ENCODE measurements at regions not wholly inside any gene's neighbourhood (a gene's known extent, or its start where the extent isn't known, plus 50 kb on each side); places are given as distances from the start of the nearest gene placed in this dataset.

- TF ChIP-seq CTCF (conservative IDR thresholded peaks at IDR 0.05; ENCODE audit: low read length) = no peak
- TF ChIP-seq EZH2phosphoT487 (IDR thresholded peaks at IDR 0.05; ENCODE audit: borderline replicate concordance, low read depth, low read length) = no peak
These were observed 185.8 kb upstream of the CCN2 start for GRCh38 chr6:132136981-132137380.
